HG03354 (cell line): ENCODE measurements at regions not wholly inside any gene's neighbourhood (a gene's known extent, or its start where the extent isn't known, plus 50 kb on each side); places are given as distances from the start of the nearest gene placed in this dataset.
"Not testable (repeated sequence)": the region's sequence is repeated elsewhere in the genome, so short reads cannot be mapped to it uniquely, and the experiment has no call there.

Experiments used
- ATAC-seq: cut with Tn5 transposase; IDR thresholded peaks from one replicate; pipeline ENCODE4 v1.9.1; 2021; ENCODE audit warnings: mild to moderate bottlenecking; ENCODE audit not compliant: unreplicated experiment, poor library complexity, severe bottlenecking

DNA sequence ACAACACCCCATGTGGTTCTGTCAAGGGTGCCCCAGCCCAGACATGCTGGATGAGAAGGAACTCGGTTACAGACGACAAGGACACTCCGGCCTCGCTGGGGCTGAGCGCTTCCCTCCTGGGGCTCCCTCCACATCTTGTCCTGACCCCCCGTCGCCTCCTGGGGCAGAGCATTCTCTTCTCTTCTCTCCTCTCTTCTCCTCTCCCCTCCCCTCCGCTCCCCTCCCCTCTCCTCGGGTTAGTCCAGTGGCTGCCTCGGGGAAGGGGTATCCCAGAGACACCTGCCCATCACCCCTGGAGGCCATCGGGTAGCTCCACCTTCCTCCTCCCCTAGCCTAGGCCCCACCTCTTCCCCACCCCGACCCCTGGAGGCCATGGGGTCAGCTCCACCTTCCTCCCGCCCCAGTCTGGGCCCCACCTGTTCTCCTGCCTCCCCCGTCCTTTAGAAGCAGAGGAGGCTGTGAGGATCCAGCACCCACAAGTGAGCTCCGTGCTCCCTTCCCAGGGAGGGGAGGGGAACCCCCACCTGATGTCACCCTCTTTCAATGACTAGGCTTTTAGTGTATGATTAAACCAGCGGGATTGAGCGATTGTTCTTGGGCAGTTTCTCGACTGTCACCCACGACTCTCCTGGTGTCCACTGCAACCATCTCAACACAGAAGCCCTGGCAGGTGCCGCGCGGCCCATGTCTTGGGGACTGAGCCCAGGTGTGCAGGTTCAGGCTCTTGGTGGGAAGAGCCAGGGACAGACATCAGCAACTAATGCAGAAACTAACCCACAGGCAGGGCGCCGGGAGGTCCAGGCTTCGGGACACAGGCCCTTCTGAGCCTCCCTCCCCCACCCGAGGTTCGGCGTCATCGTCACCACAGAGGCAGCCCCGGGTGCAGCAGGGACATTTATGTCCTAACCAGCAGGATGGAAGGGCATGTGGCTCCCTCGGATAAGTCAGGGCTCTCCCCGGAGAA lies 330.4 kb downstream of the ADGRD1 start:
- ATAC-seq, result not testable (repeated sequence)

DNA sequence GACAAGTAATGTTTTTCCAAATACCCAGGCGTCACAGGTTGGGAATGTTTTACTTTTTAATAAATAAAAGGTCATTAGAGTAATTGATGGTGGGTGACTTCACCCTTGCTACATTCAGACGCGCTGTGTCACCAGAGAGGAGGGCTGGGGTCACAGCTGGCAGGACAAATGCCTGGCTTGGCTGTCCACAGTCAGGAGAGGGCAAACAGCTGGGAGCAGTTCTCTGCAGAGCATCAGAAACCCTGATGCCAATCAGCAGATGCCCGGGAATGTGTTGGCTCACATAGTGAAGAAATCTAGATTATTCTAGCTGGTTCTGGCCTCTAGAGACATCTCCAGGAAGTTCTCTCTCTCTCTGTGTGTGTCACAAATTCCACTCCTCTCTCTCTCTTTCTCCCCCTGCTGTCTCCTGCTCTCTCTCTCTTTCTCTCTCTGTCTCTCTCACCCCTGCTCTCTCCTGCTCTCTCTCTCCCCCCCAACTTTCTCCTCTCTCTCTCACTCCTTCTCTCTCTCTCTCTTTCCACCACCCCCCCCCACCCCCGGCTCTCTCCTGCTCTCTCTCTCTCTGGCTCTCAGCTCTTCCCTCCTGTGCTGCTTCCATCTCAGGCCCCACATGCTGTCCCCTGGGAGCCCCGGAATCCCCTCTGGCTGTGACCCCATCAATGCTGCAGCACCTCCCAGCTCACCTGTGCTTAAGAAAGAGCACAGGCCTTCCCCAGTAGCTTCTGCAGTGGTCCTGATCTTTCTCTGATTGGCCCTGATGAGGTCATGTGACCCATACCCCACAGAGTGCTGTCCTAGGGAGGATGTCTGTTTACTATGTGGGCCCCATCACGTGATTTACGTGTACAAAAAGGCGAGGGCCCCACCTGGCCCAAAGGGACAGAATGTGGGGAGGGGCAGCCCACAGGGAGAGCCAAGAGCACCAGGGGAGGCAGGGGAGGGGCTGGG lies 331.5 kb downstream of the ADGRD1 start:
- ATAC-seq, result not testable (repeated sequence)

DNA sequence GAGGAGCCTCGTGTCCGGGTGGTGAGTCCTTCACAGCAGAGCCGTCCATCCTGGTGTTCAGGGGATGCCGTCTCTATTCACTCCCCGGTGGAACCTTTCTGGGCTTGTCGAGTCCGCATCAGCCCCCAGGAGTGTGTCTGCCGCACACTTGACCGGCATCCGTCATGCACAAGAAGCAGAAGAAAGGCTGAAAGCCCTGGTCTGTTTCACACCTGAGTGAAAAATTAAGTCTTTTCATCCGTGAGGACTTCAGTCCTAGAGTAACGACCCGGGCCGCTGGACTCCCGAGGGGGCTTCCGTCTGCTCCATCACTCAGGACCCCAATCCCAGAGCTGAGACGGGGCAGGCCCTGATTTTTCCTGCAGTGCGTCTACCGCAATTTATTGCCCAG lies 332.2 kb downstream of the ADGRD1 start:
- ATAC-seq, result not testable (repeated sequence)

DNA sequence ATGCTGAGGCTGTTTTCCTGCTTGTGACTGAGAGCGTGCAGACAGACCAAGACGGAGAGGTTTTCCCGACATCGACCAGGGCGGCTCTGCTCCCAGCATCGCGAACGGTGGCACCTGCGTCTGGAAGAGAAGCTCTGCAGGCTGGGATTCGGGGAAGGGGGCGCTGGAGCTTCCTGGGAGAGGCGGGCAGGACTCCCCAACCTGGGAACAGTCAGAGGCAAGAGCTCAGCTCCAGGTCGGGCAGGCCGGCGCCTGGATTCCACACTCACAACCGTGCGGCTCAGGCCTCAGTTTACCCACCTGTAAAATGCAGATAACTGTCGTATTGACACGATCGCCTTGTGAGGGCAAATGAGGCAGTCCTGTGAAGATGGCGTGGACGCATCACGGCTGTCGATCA lies 332.6 kb downstream of the ADGRD1 start:
- ATAC-seq, result not testable (repeated sequence)

DNA sequence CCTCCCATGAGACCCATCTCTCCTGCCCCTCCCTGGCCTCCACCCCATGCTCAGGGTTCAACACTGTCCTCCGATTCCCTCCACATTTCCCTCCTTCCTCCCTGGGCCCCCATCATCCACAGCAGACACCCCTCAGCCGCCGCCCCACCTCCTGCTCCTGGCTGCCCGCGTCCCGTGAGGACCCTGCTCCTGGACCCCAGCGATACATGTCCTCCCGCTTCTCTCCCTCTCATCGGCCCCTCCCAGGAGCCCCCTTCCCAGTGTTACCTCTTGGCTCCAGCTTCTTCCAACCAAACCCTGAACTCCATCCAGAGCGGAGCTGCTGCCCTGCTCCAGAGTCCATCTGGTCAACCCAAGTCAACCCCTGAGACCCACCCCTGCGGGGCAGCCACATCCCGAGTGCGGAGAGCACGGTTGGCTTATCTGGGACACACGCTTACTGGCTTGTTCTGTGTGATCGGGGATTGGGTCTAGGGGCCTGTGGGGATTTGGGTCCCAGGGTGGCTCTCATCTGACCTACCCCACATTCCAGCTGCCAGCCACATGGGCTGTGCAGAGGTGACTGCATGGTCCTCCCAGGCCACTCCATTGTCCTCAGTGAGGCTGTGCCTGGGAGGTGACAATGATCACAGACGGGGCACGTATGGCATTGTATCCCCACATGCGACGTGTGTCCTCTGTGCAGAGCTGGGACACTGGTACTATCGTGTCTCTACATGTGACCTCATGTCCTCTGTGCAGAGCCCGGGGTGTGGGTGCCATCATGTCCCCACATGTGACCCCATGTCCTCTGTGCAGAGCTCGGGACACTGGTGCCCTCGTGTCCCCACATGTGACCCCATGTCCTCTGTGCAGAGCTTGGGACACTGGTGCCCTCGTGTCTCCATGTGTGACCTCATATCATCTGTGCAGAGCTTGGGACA lies 333.6 kb downstream of the ADGRD1 start:
- ATAC-seq, result no peak

DNA sequence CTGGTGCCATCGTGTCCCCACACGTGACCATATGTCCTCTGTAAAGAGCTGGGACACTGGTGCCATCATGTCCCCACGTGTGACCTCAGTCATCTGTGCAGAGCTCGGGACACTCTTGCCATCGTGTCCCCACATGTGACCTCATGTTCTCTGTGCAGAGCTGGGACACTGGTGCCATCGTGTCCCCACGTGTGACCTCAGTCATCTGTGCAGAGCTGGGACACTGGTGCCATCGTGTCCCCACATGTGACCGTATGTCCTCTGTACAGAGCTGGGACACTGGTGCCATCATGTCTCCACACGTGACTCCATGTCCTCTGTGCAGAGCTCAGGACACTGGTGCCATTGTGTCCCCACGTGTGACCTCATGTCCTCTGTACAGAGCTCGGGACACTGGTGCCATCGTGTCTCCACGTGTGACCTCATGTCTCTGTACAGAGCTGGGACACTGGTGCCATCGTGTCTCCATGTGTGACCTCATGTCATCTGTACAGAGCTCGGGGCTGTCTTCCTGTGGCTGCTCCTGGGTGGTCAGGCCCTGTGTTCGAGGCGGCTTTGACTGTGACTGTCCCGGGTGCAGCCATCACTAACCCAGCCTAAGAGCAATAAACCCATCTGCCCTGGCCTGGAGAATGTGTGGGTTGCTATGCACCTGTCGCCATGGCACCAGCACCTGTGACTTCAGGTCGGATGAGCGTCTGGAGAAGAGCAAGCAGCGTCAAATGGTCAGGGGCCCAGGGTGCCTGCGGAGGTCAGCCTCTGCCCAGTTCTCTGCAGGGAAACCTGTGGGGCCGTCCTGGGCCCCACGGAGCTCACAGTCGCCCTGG lies 334.4 kb downstream of the ADGRD1 start:
- no peak for ATAC-seq

DNA sequence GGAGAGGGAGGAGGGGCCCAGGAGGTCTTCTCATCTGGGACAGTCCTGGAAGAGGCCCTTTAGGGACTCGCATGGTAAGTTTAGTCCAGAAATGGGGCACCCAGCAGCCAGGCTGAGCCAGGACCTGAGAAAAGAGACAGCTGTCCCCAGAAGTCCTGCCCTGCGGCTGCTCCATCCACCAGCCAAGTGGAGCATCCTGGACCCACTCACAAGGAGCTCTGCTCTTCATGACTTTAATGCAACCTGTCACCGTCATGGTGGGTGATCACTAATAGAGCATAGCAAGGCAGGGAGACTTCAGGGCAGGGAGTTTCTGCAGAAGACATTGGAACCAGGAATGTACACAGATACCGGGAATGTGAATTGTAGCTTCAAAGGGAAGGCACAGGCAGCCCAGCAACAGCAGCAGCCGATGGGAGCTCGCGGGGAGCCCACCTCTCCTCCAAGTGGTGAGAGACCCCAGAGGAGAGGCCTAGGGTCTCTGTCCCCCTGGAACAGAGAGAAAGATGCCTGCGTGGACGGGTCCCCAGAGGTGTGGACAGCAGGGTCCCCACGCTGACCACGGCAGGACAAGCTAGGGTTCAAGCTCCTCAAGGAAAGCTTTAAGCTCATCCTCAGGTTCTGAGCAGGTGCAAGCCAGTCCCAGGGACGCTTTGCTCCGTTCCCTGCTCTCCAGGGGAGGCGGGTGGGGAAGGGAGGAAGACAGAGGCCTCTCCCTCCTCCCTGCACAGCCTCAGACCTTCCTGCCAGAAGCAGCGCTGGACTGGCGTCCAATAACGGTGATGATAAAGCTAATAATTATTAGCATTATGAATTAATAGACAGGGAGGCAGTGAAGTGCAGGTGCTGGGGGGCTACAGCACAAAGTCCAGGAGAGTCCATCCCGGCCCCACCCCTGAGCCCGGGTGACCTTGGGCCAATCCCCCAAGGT lies 335.3 kb downstream of the ADGRD1 start:
- not testable (repeated sequence) for ATAC-seq

DNA sequence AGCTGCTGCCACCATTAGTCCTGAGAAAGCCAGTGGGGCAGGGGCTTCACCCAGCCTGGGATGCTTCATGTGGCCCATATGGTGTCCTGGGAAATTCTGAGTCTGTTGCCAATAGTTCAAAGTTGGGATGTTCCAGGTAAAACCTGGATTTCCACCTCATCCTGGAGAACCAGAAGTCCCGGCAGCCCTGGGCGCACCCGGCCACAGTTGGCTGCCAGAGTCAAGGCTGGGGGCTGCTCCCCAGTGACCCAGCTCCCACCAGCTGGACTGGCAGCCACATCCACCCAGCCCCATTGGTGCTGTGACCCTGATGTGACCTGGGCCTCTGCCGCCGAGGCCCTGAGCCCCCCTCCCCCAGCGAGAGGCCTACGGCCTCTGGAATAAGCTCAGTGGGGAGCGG lies 336.1 kb downstream of the ADGRD1 start:
- not testable (repeated sequence) for ATAC-seq

DNA sequence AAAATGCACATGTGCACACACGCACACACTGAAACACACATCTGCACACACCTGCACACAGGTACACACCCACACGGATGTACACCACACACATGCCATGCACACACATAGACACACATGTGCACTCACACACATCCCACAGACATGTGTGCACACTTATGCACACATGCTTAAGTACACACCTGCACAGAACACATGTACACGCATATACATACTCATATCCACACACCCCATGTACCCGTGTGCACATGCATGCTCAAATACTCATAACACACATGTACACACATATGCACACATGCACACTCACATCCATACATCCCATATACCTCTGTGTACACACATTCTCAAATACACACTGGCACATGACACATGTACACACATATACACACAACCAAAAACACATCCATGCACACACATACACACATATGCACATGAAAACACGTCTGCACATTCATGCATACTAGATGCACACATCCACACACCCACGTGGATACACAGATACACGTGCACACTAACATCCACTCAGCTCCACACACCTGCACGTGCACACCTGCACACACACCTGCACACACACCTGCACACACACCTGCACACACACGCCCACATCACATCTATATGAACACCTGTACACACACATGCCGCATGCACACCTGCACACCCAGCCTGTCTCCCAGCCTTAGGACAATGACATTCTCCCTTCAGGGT lies 336.7 kb downstream of the ADGRD1 start:
- ATAC-seq, result no peak

DNA sequence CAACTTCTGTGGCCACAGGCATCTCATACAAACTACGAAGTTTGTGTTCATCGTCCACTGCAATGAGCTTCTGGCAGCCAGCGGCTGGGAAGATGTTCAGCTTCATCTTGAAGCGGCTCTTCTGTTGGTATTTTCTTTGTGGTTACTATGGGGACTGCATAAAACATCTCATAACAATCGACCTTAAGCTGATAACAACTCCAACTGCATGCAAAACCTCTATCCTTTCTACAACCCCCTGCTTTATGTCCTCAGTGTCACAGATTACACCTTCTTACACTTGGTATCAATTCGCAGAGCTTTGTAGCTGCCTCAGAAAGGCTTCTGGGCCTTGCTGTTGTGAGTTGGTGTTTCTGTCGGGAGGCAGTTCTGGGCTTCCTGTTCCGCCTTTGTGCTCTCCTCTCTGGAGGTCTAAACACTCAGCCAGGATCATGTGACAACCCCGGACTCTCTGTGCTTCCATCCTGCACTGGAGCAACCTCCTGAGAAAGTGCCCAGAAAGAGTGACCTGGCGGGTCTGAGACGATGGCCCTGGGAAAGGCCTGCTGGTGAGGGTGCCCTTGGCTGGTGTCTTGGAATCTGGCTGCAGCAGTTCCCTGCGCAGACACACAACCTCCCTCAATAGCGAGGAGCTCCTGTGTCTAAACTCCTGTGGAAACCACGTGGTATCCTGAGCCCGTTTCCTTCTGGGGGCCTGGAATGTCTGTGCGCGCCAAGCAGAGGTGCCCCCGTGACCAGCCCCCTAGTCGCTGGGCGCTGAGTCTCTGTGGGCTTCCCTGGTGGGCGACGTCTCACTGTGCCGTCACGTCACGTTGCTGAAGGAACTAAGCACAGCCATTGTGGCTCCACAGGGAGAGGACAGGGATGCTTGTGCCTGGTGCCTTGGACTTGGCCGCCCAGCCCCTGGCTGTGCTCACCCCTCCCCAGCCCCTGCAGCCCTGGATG lies 339.6 kb downstream of the ADGRD1 start:
- ATAC-seq, result not testable (repeated sequence)

DNA sequence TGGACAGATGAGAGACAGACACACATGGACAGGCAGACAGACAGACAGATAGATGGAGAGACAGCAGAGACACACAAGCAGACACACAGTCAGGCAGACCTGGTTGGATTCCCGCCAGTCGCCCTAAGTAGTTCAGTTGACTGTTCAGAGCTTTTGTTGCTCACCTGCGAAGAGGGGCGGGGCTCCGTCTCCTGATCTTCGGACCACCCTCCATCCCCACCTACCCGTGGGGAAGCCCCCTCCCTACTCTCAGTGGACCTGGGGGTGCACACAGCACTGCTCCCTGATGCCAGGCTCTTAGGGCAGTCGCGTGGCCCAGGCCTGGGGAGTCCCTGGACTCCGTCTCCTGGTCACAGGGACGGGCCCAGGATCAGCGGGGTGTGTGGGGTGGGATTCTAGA lies 341.0 kb downstream of the ADGRD1 start:
- not testable (repeated sequence) for ATAC-seq

DNA sequence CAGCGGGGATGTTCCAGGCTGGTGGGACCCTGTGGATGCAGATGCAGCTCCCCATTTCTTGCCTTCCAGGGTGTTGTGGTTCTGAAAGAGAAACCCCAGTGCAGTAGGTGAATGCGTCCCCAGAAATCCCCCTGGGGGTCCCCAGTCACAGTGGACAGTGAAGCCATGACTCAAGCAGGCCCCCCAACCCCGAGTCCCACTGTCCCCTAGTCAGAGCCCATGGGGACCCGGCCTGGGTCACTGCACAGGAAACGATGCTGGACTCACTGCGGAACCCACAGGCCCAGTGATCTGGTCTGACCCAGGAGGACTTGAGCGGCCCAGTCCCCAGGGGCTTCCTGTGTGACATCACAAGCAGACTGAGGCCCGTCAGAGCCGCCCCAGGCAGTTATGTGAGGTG lies 341.4 kb downstream of the ADGRD1 start:
- not testable (repeated sequence) for ATAC-seq

DNA sequence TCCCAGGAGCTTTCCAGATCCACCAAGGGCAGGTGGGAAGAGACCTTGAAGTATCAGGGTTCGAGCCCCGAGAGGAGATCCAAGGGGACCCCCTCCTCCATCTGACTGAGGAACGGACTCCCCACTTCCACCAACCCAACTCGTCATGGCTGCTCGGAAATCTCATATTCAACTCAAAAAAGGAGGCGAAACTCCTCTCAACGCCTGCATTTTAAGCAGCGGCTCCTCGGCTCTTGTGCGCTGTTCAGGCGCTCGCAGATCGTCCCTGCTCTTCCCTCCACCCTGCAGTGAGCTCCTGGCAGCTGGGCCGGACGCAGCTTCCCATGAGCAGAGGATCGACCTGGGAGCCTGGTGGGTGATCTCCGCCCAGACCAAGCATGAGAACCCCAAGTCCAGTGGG lies 341.9 kb downstream of the ADGRD1 start:
- not testable (repeated sequence) for ATAC-seq

DNA sequence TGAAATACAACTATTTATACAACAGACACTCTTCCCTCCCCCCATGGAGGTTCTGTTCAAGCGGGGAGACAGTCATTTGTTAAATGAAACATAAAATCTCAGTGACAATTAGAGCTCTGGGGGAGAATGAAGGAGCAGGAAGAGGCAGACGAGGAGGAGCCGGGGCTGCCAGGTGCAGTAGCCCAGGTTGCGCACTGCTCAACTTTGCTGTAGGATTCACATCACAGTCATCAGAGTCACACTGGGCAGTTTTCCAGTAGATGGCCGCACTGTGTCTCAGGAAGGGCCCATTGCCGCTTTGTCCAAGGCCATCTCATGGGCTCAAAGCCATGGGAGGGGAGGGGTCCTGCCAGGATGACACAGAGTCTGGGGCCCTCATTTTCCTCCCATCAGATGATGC lies 342.4 kb downstream of the ADGRD1 start:
- ATAC-seq, result not testable (repeated sequence)

DNA sequence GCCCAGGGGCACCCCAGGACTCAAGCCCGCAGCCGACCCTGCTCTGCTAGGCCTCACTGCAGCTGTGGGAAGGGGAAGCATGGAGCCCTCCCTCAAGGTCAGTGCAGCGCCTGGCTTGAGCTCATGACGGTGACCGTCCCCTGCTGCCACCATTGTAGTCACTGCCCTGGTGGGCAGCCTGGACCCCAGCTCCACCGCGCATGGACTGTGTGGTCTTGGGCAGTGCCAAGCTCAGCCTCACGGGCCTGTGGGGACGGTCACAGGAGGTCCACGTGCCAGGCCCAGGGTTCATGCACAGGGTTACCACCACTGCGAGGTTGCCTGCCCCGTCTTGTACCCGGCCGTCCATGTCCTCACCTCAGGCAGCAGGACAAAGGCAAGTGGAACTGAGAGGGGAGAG lies 342.9 kb downstream of the ADGRD1 start:
- not testable (repeated sequence) for ATAC-seq
